ENCODE measurements at regions not wholly inside any gene's neighbourhood (a gene's known extent, or its start where the extent isn't known, plus 50 kb on each side); places are given as distances from the start of the nearest gene placed in this dataset.

DNA sequence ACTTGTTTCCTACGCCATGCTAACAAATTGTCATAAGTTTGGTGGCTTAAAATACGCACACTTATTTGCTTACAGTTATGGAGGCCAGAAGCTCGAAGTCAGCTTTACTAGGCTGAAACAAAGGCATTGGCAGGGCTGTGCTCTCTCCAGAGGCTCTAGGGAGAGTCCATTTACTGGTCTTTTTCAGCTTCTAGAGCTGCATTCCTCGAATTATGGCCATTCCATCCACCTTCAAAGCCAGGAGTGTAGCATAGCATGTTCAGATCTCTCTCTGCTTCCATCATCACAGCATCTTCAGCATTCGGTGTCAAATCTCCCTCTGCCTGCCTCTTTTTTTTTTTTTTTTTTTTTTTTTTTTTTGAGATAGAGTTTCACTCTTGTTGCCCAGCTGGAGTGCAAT lies 670.2 kb downstream of the ACTL7B start:
- peaks cover 78% of the 10 kb centered on the region for H3K27me3 Mint-ChIP-seq
- DNase-seq (ENCODE audit: low spot score, unreplicated experiment) = no peak
- no peaks in the 10 kb centered on the region for H3K4me1 Mint-ChIP-seq (ENCODE audit: low read depth)
- no peaks in the 10 kb centered on the region for H3K9me3 Mint-ChIP-seq (ENCODE audit: low read depth)
- no peak overlapping the region for H3K4me3 Mint-ChIP-seq (ENCODE audit: low read depth)
- TF ChIP-seq CTCF (IDR thresholded peaks at IDR 0.05; ENCODE audit: unreplicated experiment) = no peak
- H3K27ac Mint-ChIP-seq = no peak overlapping the region
- H3K36me3 Mint-ChIP-seq (ENCODE audit: insufficient read depth) = no peaks in the 10 kb centered on the region

- Mint-ChIP-seq H3K4me1 (ENCODE audit: low read depth) (no peaks in the 10 kb centered on the region), H3K27me3 (peaks cover 80% of the 10 kb centered on the region), H3K27ac (no peak overlapping the region), H3K4me3 (ENCODE audit: low read depth) (no peak overlapping the region), H3K36me3 (ENCODE audit: insufficient read depth) (no peaks in the 10 kb centered on the region), H3K9me3 (ENCODE audit: low read depth) (no peaks in the 10 kb centered on the region)
- DNase-seq (ENCODE audit: low spot score, unreplicated experiment) = no peak
- TF ChIP-seq CTCF (IDR thresholded peaks at IDR 0.05; ENCODE audit: unreplicated experiment) = no peak
These were observed 670.8 kb downstream of the ACTL7B start for GRCh38 chr9:108184941-108185340.

DNA sequence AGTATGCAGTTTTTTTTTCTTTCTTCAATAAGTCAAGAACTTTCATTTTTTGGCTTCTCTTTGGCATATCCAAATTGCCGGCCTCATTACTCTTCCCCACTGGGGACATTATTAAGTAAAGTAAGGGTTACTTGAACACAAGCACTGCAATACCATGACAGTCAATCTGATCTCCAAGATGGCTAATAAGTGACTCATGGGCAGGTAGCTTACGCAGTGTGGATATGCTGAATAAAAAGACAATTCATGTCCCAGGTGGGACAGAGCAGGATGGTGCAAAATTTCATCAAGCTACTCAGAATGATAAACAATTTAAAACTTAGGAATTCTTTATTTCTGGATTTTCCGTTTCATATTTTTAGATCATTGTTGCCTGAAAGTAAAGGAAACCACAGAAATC lies 671.8 kb downstream of the ACTL7B start:
- no peak for DNase-seq (ENCODE audit: low spot score, unreplicated experiment)
- Mint-ChIP-seq H3K4me1 (ENCODE audit: low read depth) (no peaks in the 10 kb centered on the region), H3K27ac (no peak overlapping the region), H3K36me3 (ENCODE audit: insufficient read depth) (no peaks in the 10 kb centered on the region), H3K4me3 (ENCODE audit: low read depth) (no peak overlapping the region), H3K9me3 (ENCODE audit: low read depth) (no peaks in the 10 kb centered on the region), H3K27me3 (peaks cover 81% of the 10 kb centered on the region)
- no peak for TF ChIP-seq CTCF (IDR thresholded peaks at IDR 0.05; ENCODE audit: unreplicated experiment)

DNA sequence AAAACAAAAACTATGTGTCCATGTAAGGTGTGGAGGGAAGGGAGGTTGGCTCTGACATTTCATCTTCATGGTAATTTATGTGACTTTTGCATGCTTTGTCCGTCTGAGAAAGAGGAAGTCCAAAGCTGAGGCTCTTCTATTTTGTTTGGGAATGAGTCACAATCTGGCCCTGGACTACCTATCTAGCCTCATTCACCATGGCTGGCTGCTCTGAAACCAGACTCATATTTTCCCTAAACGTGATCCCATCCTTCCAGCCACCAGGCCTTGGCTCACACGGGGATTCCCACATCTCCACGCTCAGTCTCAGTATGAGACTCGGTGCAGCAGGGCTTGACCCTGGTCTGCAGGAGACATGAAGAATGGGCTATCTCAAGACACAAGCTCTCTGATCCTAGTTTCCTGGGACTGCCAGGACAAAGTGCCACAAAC lies 672.8 kb downstream of the ACTL7B start:
- H3K4me1 Mint-ChIP-seq (ENCODE audit: low read depth) = no peaks in the 10 kb centered on the region
- DNase-seq (ENCODE audit: low spot score, unreplicated experiment) = no peak
- no peaks in the 10 kb centered on the region for H3K36me3 Mint-ChIP-seq (ENCODE audit: insufficient read depth)
- H3K4me3 Mint-ChIP-seq (ENCODE audit: low read depth) = no peak overlapping the region
- H3K27me3 Mint-ChIP-seq = peaks cover 86% of the 10 kb centered on the region
- no peak overlapping the region for H3K27ac Mint-ChIP-seq
- TF ChIP-seq CTCF (IDR thresholded peaks at IDR 0.05; ENCODE audit: unreplicated experiment) = no peak
- no peaks in the 10 kb centered on the region for H3K9me3 Mint-ChIP-seq (ENCODE audit: low read depth)

GRCh38 chr9:108182270-108182669 lies 673.5 kb downstream of the ACTL7B start:
- H3K36me3 Mint-ChIP-seq (ENCODE audit: insufficient read depth) = no peaks in the 10 kb centered on the region

More at GRCh38 chr9:108182270-108182669, 673.5 kb downstream of the ACTL7B start:
- no peak for DNase-seq (ENCODE audit: low spot score, unreplicated experiment)
- Mint-ChIP-seq H3K9me3 (ENCODE audit: low read depth) (no peaks in the 10 kb centered on the region), H3K27me3 (peaks cover 87% of the 10 kb centered on the region), H3K4me1 (ENCODE audit: low read depth) (no peaks in the 10 kb centered on the region), H3K4me3 (ENCODE audit: low read depth) (no peak overlapping the region), H3K27ac (no peak overlapping the region)
- no peak for TF ChIP-seq CTCF (IDR thresholded peaks at IDR 0.05; ENCODE audit: unreplicated experiment)
